SU-DHL-6 (cell line): ENCODE measurements at regions not wholly inside any gene's neighbourhood (a gene's known extent, or its start where the extent isn't known, plus 50 kb on each side); places are given as distances from the start of the nearest gene placed in this dataset.

Experiments
- EZH2phosphoT487 ChIP-seq: fragments of 200-600 bp; sonication (generic), shearing (Covaris generic); conservative IDR thresholded peaks from 2 replicates; pipeline ENCODE4 v1.6.1; 2018; ENCODE audit warnings: mild to moderate bottlenecking, antibody characterized with exemption, low read length, moderate library complexity, mixed read lengths
- TF ChIP-seq, protein P1 (sequence below): fragments of 200-600 bp; sonication (generic); IDR thresholded peaks from one replicate; pipeline ENCODE4 v1.5.1; 2017; ENCODE audit warnings: antibody characterized with exemption, mild to moderate bottlenecking, low read length, moderate library complexity; ENCODE audit not compliant: insufficient read depth, poor library complexity, severe bottlenecking

- TF ChIP-seq, protein P1, sequence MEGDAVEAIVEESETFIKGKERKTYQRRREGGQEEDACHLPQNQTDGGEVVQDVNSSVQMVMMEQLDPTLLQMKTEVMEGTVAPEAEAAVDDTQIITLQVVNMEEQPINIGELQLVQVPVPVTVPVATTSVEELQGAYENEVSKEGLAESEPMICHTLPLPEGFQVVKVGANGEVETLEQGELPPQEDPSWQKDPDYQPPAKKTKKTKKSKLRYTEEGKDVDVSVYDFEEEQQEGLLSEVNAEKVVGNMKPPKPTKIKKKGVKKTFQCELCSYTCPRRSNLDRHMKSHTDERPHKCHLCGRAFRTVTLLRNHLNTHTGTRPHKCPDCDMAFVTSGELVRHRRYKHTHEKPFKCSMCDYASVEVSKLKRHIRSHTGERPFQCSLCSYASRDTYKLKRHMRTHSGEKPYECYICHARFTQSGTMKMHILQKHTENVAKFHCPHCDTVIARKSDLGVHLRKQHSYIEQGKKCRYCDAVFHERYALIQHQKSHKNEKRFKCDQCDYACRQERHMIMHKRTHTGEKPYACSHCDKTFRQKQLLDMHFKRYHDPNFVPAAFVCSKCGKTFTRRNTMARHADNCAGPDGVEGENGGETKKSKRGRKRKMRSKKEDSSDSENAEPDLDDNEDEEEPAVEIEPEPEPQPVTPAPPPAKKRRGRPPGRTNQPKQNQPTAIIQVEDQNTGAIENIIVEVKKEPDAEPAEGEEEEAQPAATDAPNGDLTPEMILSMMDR: no peak
- no peak for TF ChIP-seq EZH2phosphoT487
Measured at GRCh38 chr11:134517115-134517514, 105.1 kb upstream of the B3GAT1 start.
